Neural cell (in vitro differentiated cells): ENCODE measurements at regions not wholly inside any gene's neighbourhood (a gene's known extent, or its start where the extent isn't known, plus 50 kb on each side); places are given as distances from the start of the nearest gene placed in this dataset.

Source experiments
- EZH2 ChIP-seq: fragments of 200-600, 300-800 bp; shearing (Covaris generic), sonication (generic); IDR thresholded peaks from 2 replicates; pipeline ENCODE4 v1.6.1; 2014; ENCODE audit warnings: antibody characterized with exemption, low read length, borderline replicate concordance, mild to moderate bottlenecking; ENCODE audit not compliant: insufficient read depth, poor library complexity, severe bottlenecking
- MXI1 ChIP-seq: fragments of 450-650 bp; conservative IDR thresholded peaks from 2 replicates; pipeline ENCODE4 v1.6.1; 2014; ENCODE audit warnings: antibody characterized with exemption, mild to moderate bottlenecking; ENCODE audit not compliant: poor library complexity, severe bottlenecking
- SMC3 ChIP-seq: fragments of 450-650 bp; conservative IDR thresholded peaks from 2 replicates; pipeline ENCODE4 v1.6.1; 2014; ENCODE audit warnings: antibody characterized with exemption, mild to moderate bottlenecking, moderate library complexity; ENCODE audit not compliant: poor library complexity
- TF ChIP-seq, protein P1 (sequence below): fragments of 450-650 bp; IDR thresholded peaks from 2 replicates; pipeline ENCODE4 v1.5.1; 2014; ENCODE audit warnings: antibody characterized with exemption, mild to moderate bottlenecking, moderate library complexity; ENCODE audit not compliant: poor library complexity, severe bottlenecking

DNA sequence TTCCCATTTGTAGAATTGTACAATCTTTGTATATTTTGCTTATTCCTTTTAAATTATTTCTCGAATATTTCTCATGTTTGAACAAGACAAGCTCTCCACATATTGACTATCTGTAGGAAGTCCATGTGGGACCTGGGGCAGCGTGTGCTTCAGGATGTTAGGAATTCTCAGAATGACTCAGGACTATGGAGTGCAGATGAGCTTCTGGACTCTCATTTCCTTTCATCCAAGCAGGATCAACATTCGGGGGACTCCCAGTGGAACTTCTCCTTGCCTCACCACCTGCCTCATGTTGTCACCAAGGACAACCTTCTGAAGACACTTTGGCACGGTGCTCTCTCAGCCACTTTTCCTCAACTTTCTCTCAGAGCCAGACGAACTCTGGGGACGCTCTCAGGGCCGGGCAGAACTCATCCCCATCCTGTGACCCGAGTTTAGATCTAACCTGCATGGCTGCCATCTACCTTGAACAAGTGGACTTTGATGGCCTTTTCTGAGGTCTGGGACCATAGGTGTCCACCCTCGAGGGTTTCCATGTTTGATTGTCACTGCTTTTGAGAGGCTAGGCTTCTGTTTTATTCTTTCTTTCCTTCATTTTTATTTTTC is 441.7 kb downstream of the IRS2 start:
- TF ChIP-seq, protein P1, sequence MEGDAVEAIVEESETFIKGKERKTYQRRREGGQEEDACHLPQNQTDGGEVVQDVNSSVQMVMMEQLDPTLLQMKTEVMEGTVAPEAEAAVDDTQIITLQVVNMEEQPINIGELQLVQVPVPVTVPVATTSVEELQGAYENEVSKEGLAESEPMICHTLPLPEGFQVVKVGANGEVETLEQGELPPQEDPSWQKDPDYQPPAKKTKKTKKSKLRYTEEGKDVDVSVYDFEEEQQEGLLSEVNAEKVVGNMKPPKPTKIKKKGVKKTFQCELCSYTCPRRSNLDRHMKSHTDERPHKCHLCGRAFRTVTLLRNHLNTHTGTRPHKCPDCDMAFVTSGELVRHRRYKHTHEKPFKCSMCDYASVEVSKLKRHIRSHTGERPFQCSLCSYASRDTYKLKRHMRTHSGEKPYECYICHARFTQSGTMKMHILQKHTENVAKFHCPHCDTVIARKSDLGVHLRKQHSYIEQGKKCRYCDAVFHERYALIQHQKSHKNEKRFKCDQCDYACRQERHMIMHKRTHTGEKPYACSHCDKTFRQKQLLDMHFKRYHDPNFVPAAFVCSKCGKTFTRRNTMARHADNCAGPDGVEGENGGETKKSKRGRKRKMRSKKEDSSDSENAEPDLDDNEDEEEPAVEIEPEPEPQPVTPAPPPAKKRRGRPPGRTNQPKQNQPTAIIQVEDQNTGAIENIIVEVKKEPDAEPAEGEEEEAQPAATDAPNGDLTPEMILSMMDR, result no peak
- TF ChIP-seq EZH2 (no peak), MXI1 (no peak), SMC3 (no peak)
